ENCODE measurements at regions not wholly inside any gene's neighbourhood (a gene's known extent, or its start where the extent isn't known, plus 50 kb on each side); places are given as distances from the start of the nearest gene placed in this dataset.

DNA sequence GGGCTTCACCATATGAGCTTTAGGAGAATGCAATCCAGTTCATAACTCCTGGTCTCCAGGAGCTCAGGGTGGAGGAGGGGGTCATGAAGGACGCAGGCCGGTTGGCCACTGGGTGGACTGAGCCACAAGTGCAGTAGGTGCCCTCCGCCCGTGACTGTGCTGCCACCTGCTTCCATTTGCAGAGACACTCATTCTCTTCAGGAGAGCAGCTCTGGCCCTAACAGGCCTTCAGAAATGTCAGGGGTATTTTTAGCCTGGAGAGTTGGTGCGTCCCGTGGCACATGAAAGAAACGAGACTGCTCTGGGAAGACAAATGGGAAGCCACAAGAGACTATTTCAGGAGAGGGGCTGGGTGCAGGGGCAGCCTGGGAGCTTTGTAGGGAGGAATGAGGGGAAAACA lies 74.6 kb upstream of the MYL2 start:
- Mint-ChIP-seq H3K27ac (no peak overlapping the region), H3K27me3 (peaks cover 7% of the 10 kb centered on the region), H3K4me3 (no peak overlapping the region), H3K4me1 (ENCODE audit: unreplicated experiment) (no peaks in the 10 kb centered on the region), H3K9me3 (no peaks in the 10 kb centered on the region), H3K36me3 (no peaks in the 10 kb centered on the region)
- TF ChIP-seq, protein P1, sequence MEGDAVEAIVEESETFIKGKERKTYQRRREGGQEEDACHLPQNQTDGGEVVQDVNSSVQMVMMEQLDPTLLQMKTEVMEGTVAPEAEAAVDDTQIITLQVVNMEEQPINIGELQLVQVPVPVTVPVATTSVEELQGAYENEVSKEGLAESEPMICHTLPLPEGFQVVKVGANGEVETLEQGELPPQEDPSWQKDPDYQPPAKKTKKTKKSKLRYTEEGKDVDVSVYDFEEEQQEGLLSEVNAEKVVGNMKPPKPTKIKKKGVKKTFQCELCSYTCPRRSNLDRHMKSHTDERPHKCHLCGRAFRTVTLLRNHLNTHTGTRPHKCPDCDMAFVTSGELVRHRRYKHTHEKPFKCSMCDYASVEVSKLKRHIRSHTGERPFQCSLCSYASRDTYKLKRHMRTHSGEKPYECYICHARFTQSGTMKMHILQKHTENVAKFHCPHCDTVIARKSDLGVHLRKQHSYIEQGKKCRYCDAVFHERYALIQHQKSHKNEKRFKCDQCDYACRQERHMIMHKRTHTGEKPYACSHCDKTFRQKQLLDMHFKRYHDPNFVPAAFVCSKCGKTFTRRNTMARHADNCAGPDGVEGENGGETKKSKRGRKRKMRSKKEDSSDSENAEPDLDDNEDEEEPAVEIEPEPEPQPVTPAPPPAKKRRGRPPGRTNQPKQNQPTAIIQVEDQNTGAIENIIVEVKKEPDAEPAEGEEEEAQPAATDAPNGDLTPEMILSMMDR (conservative IDR thresholded peaks at IDR 0.05) = no peak
- DNase-seq (ENCODE audit: extremely low spot score, unreplicated experiment) = no peak

DNA sequence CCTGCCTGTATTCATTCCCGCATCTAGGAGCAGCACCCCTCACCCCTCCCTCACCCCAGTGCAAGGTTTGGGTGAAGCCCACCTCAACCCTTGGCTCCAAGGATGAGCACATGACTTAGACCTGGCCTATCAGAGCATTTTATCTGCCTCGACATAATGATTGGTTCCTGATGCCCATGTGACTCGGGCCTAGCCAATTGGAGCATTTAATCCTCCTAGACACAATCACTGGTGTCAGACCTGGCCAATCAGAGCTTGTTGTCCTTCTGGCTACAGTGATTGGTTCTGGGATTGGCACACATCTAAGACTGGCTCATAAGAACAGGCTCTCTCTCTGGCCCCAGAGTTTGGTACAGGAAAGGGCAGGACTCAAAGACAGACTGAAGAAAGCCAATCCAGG lies 73.1 kb upstream of the MYL2 start:
- Mint-ChIP-seq H3K4me3 (no peak overlapping the region), H3K9me3 (no peaks in the 10 kb centered on the region), H3K36me3 (no peaks in the 10 kb centered on the region), H3K27me3 (peaks cover 11% of the 10 kb centered on the region), H3K4me1 (ENCODE audit: unreplicated experiment) (no peaks in the 10 kb centered on the region), H3K27ac (no peak overlapping the region)
- TF ChIP-seq, protein P1 (conservative IDR thresholded peaks at IDR 0.05) = no peak
- DNase-seq (ENCODE audit: extremely low spot score, unreplicated experiment) = no peak

DNA sequence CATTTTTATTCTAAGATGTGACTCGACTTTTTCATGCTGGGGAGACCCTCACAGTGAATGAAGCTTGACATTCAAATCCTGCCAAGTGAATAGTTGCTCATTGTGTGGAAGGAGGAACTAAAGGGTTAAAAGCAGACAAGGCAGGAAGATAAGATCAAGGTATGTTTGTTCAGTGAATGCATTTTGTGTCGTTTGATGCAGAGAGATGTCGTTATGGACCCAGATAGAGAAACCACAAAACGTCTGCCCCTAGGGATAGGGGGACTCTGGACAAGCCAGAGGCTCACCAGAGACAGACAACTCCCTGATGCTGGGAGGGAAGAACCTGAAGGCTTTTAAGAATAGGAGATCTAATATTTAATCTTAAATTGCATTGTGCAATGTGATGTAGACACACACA lies 72.5 kb upstream of the MYL2 start:
- H3K27ac Mint-ChIP-seq = no peak overlapping the region
- H3K4me1 Mint-ChIP-seq (ENCODE audit: unreplicated experiment) = no peaks in the 10 kb centered on the region
- TF ChIP-seq, protein P1 (conservative IDR thresholded peaks at IDR 0.05) = no peak
- H3K9me3 Mint-ChIP-seq = no peaks in the 10 kb centered on the region
- H3K27me3 Mint-ChIP-seq = peaks cover 14% of the 10 kb centered on the region
- no peaks in the 10 kb centered on the region for H3K36me3 Mint-ChIP-seq
- no peak overlapping the region for H3K4me3 Mint-ChIP-seq
- no peak for DNase-seq (ENCODE audit: extremely low spot score, unreplicated experiment)

DNA sequence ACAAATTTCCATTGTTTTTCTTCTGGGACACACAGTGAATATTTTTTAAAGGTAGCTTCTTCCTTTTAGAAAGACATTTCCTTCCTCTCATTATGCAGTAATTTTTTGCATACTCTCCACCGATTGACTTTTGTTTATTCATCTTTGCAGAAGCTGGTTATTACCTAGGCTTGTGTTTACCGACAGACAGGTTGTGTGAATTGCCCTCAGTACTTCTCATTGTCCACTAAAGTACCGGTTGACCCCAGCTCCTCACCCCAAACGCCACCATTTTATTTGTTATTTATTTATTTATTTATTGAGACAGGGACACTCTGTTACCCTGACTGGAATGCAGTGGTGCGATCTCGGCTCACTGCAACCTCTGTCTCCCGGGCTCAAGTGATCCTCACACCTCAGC lies 63.4 kb upstream of the MYL2 start:
- Mint-ChIP-seq H3K27me3 (peaks cover 43% of the 10 kb centered on the region), H3K4me1 (ENCODE audit: unreplicated experiment) (no peaks in the 10 kb centered on the region), H3K27ac (no peak overlapping the region), H3K9me3 (no peaks in the 10 kb centered on the region), H3K36me3 (no peaks in the 10 kb centered on the region), H3K4me3 (no peak overlapping the region)
- no peak for DNase-seq (ENCODE audit: extremely low spot score, unreplicated experiment)
- TF ChIP-seq, protein P1 (conservative IDR thresholded peaks at IDR 0.05) = no peak

DNA sequence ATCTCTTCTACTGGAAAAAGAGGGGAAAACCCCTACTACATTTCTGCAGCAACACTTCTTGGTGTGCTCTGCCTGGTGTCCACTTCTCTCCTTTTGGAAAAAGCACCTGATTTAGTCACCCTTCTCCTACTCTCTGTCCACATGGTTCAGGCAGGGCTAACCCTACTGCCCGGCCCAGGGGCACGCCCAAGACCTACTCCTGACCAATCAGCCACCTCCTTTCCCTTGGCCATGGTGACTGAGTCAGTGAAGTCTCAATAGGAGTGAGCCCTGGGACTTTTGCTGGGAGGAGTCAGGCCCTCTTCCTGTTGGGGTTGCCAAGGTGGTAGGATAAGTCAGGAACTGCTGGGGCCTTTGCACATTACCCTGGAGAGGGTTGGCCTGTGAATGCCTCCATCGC lies 52.5 kb upstream of the MYL2 start:
- H3K4me1 Mint-ChIP-seq (ENCODE audit: unreplicated experiment) = no peaks in the 10 kb centered on the region
- H3K36me3 Mint-ChIP-seq = no peaks in the 10 kb centered on the region
- no peak overlapping the region for H3K4me3 Mint-ChIP-seq

More for the DNA sequence above, 52.5 kb upstream of the MYL2 start:
- Mint-ChIP-seq H3K9me3 (peaks cover 6% of the 10 kb centered on the region), H3K27me3 (peaks cover 12% of the 10 kb centered on the region), H3K27ac (no peak overlapping the region)
- TF ChIP-seq, protein P1 (conservative IDR thresholded peaks at IDR 0.05) = no peak
- no peak for DNase-seq (ENCODE audit: extremely low spot score, unreplicated experiment)

All from type B pancreatic cell (in vitro differentiated cells).